HEK293T (cell line): ENCODE measurements at regions not wholly inside any gene's neighbourhood (a gene's known extent, or its start where the extent isn't known, plus 50 kb on each side); places are given as distances from the start of the nearest gene placed in this dataset.

Experiments
- ELF4 ChIP-seq: fragments of 450-650 bp; IDR thresholded peaks from 2 replicates; pipeline ENCODE4 v1.6.1; 2017; ENCODE audit warnings: antibody characterized with exemption
- FOXA1 ChIP-seq: fragments of 450-650 bp; IDR thresholded peaks from 2 replicates; pipeline ENCODE4 v1.6.1; 2016; ENCODE audit warnings: mild to moderate bottlenecking
- FOXM1 ChIP-seq: fragments of 450-650 bp; IDR thresholded peaks from 2 replicates; pipeline ENCODE4 v1.6.1; 2017; ENCODE audit warnings: mild to moderate bottlenecking, borderline replicate concordance
- SP1 ChIP-seq: fragments of 450-650 bp; IDR thresholded peaks from 2 replicates; pipeline ENCODE4 v1.6.1; 2017
- SUZ12 ChIP-seq: fragments of 450-650 bp; IDR thresholded peaks from 2 replicates; pipeline ENCODE4 v1.6.1; 2016; ENCODE audit warnings: mild to moderate bottlenecking
- TF ChIP-seq, protein P1 (sequence below): fragments of 450-650 bp; IDR thresholded peaks from 2 replicates; pipeline ENCODE4 v1.6.1; 2016

DNA sequence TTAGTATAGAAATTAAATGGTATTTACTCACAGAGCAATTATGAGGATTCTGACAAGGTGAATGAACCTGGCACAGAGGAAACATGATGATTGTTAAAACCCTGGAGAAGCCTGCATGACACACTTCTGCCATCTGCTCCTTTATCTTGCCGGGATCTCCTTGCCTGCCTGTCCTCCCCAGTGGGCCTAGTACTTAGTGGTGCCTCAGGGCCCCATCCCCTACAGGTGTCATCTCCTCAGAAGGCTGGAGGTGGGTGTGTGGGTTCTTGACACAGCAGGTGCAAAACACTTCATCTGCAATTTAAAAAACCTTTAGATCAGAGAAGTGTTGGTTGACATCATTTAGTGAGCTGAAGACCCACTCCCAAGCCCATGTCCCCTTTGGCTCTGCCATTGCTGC is 261.2 kb downstream of the ADRA2A start:
- TF ChIP-seq ELF4: no peak
- TF ChIP-seq, protein P1, sequence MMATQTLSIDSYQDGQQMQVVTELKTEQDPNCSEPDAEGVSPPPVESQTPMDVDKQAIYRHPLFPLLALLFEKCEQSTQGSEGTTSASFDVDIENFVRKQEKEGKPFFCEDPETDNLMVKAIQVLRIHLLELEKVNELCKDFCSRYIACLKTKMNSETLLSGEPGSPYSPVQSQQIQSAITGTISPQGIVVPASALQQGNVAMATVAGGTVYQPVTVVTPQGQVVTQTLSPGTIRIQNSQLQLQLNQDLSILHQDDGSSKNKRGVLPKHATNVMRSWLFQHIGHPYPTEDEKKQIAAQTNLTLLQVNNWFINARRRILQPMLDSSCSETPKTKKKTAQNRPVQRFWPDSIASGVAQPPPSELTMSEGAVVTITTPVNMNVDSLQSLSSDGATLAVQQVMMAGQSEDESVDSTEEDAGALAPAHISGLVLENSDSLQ: no peak
- no peak for TF ChIP-seq FOXA1
- TF ChIP-seq SUZ12: no peak
- TF ChIP-seq SP1: no peak
- TF ChIP-seq FOXM1: no peak
